Neural cell (in vitro differentiated cells): ENCODE measurements at regions not wholly inside any gene's neighbourhood (a gene's known extent, or its start where the extent isn't known, plus 50 kb on each side); places are given as distances from the start of the nearest gene placed in this dataset.

Experiments
- CTCF ChIP-seq: fragments of 450-650 bp; IDR thresholded peaks from 2 replicates; pipeline ENCODE4 v1.5.1; 2014; ENCODE audit warnings: antibody characterized with exemption, mild to moderate bottlenecking, moderate library complexity; ENCODE audit not compliant: poor library complexity, severe bottlenecking
- EP300 ChIP-seq: fragments of 450-650 bp; conservative IDR thresholded peaks from 2 replicates; pipeline ENCODE4 v1.6.1; 2014; ENCODE audit warnings: antibody characterized with exemption, mild to moderate bottlenecking, moderate library complexity; ENCODE audit not compliant: poor library complexity, severe bottlenecking
- EZH2 ChIP-seq: fragments of 200-600, 300-800 bp; shearing (Covaris generic), sonication (generic); IDR thresholded peaks from 2 replicates; pipeline ENCODE4 v1.6.1; 2014; ENCODE audit warnings: antibody characterized with exemption, low read length, borderline replicate concordance, mild to moderate bottlenecking; ENCODE audit not compliant: insufficient read depth, poor library complexity, severe bottlenecking
- REST ChIP-seq: IDR thresholded peaks from 2 replicates; pipeline ENCODE4 v1.6.1; 2012; ENCODE audit warnings: borderline replicate concordance
- SMC3 ChIP-seq: fragments of 450-650 bp; conservative IDR thresholded peaks from 2 replicates; pipeline ENCODE4 v1.6.1; 2014; ENCODE audit warnings: antibody characterized with exemption, mild to moderate bottlenecking, moderate library complexity; ENCODE audit not compliant: poor library complexity

- no peak for TF ChIP-seq CTCF
- no peak for TF ChIP-seq EZH2
- TF ChIP-seq EP300, result no peak
- TF ChIP-seq SMC3, result no peak
- TF ChIP-seq REST, result no peak
Observed at GRCh38 chr20:58011106-58011946, 217.1 kb downstream of the ANKRD60 start.
